NCI-H1417 treated with DMSO at 0.1 percent for 48 hours (cell line): ENCODE measurements at regions not wholly inside any gene's neighbourhood (a gene's known extent, or its start where the extent isn't known, plus 50 kb on each side); places are given as distances from the start of the nearest gene placed in this dataset.
"Not testable (repeated sequence)": the region's sequence is repeated elsewhere in the genome, so short reads cannot be mapped to it uniquely, and the experiment has no call there.

ENCODE experiments used
- DNase-seq: peaks from one replicate; lab custom pipeline; 2025; lab: John Stamatoyannopoulos, UW

DNA sequence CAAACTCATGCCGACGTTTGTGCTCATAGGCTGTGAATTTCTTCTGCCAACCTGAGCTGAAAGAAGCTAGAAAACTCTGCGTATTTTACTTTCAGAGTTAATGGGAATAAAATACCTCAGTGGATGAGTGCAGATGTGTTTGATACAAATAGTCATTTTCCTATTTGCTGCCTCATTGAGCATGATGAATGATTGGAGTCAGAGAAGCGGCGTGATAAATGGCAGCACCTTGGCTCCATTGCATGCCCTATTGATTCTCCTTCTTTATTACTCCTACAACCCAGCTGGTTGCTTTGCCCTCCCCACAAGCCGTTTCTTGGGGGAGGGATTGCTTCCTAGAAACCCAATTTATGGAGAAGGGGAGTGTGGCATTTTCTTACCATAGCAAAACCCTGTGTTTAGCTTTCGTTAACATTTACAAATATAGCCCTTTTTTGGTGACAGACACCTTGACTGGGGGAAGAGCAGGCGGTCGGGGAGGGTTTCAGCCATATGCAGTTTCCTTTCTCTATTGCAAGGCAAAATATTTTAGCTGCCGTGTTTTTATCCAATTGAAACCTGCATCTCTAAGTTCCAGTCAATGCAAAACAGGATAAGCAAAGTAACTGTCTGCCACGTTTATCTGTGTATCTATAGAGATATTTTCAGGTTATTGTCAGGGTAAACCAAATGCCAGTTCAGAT lies 93.1 kb upstream of the TBCA start:
- DNase-seq = no peak

GRCh38 chr5:77867914-77868313 lies 91.8 kb upstream of the TBCA start:
- DNase-seq = no peak

DNA sequence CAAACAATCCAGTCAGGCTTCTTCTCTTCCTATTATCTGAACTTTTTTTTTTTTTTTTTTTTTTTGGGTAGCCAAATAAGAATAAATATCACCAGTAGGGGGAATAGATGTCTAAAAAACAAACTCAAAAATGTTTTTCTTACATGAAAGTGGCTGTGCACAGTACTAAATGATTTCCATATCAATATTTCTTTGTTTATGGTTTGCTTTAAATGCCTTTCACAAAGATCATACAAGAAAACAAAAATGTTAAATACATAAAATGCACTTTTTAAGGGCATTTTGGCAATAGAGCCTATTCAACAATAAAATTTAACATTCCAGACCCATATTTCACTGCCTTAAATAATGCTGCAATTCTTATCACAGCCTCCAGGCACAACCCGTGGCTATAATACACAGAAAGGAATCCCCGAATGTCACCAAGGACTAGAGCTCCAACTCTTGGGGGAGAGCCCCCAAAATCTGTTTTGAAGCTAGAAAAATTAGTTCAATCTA lies 91.1 kb upstream of the TBCA start:
- no peak for DNase-seq

DNA sequence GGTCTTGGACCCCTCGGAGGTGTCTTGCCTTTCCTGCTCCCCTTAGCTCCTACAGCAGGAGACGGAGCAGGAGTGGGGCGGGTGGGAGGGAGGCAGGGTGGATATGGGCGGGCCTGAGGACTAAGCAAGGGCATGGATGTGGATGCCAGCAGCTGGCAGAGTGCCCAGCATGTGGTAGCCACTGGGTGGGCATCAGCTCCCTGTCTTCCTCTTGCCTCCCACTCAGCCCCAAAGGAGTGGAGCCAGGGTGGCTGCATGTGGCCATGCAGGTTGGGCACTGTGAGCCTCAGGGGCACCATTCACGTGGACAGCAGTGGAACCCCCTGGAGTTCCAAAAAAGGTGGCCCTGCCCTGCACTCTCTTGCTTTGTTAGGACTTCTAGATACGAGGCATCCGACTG lies 90.1 kb upstream of the TBCA start:
- DNase-seq = no peak

GRCh38 chr5:77864997-77865396 lies 88.9 kb upstream of the TBCA start:
- no peak for DNase-seq

DNA sequence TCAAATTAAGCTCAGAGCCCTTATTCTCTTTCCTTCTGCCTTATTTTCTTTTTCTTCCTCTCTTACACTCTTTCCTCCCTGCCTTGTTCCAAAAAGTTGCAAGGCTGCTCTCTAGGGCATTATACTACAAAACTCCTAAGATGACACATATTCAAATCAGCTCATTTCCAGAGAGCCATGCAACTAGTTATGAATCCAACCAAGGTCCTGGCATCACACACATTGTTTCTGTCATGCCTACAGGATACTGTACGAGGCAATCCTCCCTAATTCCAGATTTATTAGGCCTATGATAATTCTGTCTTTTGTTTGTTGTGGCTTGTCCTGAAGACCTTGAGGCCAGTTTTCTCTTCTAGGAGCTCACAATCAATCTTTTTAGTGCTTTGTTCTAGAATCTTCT lies 87.0 kb upstream of the TBCA start:
- no peak for DNase-seq

GRCh38 chr5:77861576-77861975 lies 85.4 kb upstream of the TBCA start:
- DNase-seq = no peak

GRCh38 chr5:77859306-77859705 lies 83.2 kb upstream of the TBCA start:
- DNase-seq = no peak

- not testable (repeated sequence) for DNase-seq
Measured at GRCh38 chr5:77858678-77859077, 82.5 kb upstream of the TBCA start.

GRCh38 chr5:77855369-77855768 lies 79.2 kb upstream of the TBCA start:
- no peak for DNase-seq

DNA sequence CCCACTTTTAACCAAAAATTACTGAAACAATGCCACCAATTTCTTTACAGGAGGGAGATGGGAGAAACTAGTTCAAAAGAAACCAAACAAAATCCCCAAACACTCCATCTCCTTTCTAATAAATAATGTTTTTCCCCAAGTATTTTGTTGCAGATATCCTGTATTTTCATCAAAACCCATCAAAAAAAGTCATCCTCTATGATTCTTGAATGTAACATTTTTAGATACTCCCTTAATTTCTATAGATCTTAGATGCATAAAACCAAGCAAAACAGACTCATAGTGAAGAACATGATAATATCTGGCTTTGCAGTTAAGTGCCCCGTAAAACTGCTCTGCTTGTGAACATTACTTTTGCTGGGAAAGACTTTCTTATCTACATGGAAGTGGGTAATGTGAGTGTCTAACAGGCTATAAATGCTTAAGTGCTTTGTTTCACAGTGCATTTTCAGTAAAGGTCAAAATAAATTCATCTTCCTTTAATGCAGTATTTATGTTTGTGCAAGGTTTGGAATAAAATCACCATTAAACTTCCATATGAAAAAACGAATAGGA lies 77.3 kb upstream of the TBCA start:
- DNase-seq = no peak

DNA sequence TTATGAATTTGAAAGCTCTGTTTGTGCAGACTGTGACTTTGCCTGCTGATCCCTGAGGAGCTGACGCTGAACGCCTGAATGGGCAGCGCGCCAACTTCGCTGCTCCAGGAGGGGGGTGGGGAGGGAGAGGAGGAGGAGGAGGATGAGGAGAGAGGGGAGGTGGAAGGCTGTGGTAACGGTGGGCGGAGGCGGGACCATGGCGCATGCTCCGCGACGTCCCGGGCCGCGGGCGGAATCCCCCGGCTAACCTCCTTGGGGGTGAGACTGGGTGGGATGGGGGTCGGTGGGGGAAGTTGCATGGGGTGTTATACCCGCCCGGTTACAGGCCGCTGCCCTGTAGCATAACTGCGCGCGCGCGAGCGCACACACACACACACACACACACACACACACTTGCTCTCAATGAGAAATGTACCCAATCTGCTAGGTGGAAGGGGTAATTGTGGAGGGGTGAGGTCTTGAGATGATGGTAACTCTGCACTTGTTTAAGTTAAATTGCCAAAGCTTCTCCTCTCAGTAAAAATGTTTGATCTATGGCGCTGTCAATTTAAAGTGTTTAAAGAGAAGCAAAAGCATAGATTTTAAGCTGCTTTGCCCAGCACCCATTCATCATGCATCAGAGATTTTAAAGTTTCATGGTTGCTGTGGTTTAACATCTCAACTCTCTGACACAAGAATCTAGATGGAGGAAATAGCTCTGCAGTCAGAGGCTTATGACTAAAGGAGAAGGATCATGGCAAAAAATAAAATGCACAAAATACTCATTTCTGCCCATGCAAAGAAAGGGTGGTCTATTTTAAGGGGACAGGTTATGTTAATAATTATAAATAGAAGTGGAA lies 76.6 kb upstream of the TBCA start:
- DNase-seq = no peak

DNA sequence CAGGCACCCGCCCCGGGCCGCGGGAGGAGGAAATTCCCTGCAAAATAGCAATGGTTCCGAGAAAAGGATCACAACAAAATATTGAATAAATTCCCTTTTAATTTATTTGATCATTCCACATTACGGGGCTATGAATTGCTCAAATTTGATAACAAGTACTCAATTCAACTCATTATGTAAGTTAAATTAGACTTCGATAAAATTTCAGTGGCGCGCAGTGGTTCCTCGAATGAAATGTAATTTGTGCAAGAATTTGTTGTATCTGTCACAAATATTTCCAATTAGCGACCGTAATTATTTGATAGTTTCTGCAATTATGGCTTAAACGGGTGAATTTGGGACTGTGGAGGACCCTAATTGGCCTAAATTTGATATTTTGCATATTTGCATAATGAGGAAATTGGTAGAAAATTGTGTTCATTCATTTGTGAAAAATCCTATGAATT lies 76.0 kb upstream of the TBCA start:
- DNase-seq = no peak

GRCh38 chr5:77851176-77852067 lies 75.3 kb upstream of the TBCA start:
- DNase-seq = no peak

DNA sequence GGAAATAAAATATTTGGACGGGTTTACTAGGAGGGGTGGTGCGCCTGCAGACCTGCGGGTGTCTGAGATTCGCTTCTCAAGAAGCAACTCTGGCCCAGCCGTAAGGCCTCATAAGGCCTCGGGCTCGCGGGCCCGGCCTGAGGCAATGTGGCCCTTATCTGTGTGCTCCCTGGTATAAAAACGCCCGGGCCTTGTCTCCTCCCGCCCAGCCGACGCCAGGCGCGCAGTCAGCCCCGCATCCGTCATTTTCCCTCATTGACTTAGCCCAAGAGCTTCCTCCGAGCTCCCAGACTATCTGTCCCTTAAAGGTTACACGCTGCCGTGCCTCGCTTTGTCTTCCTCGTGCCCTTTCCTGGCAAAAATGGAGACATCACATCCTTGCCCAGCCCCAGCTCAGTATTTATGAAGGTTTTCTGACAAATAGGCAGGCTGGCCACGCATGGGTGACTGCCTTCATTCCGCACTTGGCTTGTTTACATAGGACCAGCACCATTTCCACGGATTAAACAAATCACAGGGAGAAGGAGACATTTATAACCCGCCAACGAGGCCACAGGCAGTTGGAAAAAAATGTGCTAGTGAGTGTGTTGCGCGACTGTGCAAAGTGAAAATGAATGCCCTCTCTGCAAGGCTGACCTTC lies 74.5 kb upstream of the TBCA start:
- DNase-seq = no peak

DNA sequence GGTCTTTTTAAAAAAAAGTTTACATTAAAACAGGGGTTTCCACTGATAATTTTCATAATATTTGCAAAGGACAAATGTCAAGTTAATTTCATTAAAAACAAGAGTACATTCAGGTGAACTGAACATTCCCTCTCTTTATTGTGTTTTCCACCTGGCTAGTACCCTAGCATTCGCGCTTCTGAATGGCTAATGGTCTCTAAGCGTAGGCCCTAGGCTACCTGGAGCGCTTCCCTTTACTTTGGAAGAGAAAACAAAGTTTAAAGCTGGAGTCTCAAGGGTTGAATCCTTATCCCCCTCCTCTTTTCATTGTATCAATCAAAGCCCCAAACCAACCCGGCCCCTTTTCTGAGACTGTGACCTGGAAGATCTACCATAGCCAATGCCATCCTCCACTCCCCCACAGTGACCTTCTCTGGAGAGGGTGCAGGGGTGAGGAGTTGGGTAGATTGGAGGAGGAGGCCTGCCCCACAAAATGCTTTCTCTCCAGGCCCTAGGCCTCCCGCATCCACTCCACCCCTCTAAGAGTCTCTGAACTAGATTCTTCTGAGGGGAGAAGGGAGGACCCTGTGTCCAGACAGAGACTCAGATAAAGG lies 73.3 kb upstream of the TBCA start:
- no peak for DNase-seq

DNA sequence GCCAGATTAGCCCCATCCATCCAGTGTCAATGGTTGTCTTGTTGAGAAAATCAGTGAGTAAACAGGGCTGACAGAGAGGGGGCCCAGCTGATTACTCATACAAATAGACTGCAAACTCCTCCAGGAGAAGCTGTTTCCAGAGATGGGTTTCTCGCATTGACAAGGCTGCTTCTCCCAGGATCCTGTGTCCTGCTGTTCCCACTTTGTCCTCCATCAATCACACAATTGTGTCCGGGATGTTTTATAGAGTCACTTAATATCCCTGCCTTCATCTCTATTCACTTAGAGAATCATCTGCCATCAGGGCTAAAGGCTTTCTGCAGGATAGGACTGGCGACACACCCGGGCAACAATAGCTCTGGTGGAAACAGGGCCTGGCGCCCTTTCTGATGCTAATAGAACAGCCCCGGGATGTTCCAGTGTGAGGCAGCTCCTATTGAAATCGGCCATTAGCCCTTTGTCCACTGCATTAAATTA lies 71.7 kb upstream of the TBCA start:
- no peak for DNase-seq

DNA sequence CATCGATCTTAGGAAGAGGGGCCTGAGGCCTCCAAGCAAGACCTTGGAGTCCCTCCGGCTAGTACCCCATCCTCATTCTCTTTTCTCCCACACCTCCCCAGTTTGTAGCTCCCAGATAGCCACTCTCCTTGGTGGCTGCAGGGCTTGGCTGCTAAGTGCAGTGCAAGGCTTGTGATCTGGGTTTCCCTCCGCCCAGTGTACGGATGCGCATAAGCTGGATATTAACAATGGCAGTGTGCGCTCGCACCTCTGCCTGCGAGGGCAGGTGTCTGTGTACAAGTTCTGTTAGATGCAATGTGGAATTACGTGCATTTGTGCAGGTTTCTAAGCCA lies 71.0 kb upstream of the TBCA start:
- DNase-seq = no peak

GRCh38 chr5:77846422-77847128 lies 70.4 kb upstream of the TBCA start:
- DNase-seq = no peak

DNA sequence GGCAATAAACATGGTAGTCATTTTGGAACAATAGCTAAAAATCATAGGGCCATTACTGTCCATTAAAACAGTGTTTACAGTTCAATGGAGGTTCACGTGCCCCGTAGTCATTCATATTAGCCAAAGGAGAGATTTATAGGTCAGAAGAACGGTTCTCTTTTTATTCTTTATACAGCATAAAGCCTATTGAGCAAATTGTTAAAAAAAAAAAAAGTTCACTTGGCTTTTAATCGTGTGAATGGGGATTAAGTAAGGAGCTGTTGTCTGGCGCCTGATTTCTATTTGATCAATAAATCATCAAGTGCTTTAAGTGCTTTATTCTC lies 69.1 kb upstream of the TBCA start:
- DNase-seq = no peak
